Smooth muscle cell (in vitro differentiated cells): ENCODE measurements at regions not wholly inside any gene's neighbourhood (a gene's known extent, or its start where the extent isn't known, plus 50 kb on each side); places are given as distances from the start of the nearest gene placed in this dataset.

ENCODE experiments used
- DNase-seq: peaks from one replicate; lab custom pipeline; 2025; ENCODE audit not compliant: unreplicated experiment; lab: John Stamatoyannopoulos, UW
- H2AFZ ChIP-seq: fragments of 200-600 bp; sonication (generic); 2 replicates; pipeline ENCODE4 v1.6.0; 2016; ENCODE audit warnings: antibody characterized with exemption, low read depth, mild to moderate bottlenecking
- H3F3A ChIP-seq: fragments of 200-600 bp; sonication (generic); 2 replicates; pipeline ENCODE4 v1.6.0; 2017; ENCODE audit warnings: antibody characterized with exemption, low read depth
- H3K27ac ChIP-seq: fragments of 200-600 bp; sonication (generic); 2 replicates; pipeline ENCODE4 v1.5.1; 2016; ENCODE audit warnings: low read depth, mild to moderate bottlenecking
- H3K27me3 ChIP-seq: fragments of 200-600 bp; sonication (generic); 2 replicates; pipeline ENCODE4 v1.6.1; 2016; ENCODE audit warnings: low read depth, mild to moderate bottlenecking
- H3K36me3 ChIP-seq: fragments of 200-600 bp; sonication (generic); 2 replicates; pipeline ENCODE4 v1.5.1; 2016; ENCODE audit warnings: low read depth
- H3K4me1 ChIP-seq: fragments of 200-600 bp; sonication (generic); 2 replicates; pipeline ENCODE4 v1.5.1; 2016; ENCODE audit warnings: low read depth
- H3K4me2 ChIP-seq: fragments of 200-600 bp; sonication (generic); 2 replicates; pipeline ENCODE4 v1.6.0; 2016; ENCODE audit warnings: mild to moderate bottlenecking
- H3K4me3 ChIP-seq: fragments of 200-600 bp; sonication (generic); 2 replicates; pipeline ENCODE4 v1.5.1; 2016; ENCODE audit warnings: mild to moderate bottlenecking
- H3K79me2 ChIP-seq: fragments of 200-600 bp; sonication (generic); 2 replicates; pipeline ENCODE4 v1.6.0; 2016; ENCODE audit warnings: low read depth, mild to moderate bottlenecking
- H3K9ac ChIP-seq: fragments of 200-600 bp; sonication (generic); 2 replicates; pipeline ENCODE4 v1.6.0; 2016; ENCODE audit warnings: low read depth
- H3K9me3 ChIP-seq: fragments of 200-600 bp; sonication (generic); replicated peaks from 2 replicates; pipeline ENCODE4 v1.5.1; 2016; ENCODE audit warnings: low read depth
- H4K20me1 ChIP-seq: fragments of 200-600 bp; sonication (generic); 2 replicates; pipeline ENCODE4 v1.6.0; 2016; ENCODE audit warnings: low read depth
- CTCF ChIP-seq: fragments of 200-600 bp; sonication (generic); IDR thresholded peaks from 2 replicates; pipeline ENCODE4 v1.5.1; 2017; ENCODE audit warnings: borderline replicate concordance, mild to moderate bottlenecking, antibody characterized with exemption; ENCODE audit not compliant: insufficient read depth, poor library complexity, severe bottlenecking
- WGBS: methylation state at CpG from one replicate; pipeline ENCODE4 v1.1.7; 2016; ENCODE audit warnings: low lambda C conversion rate; 5-methylcytosine and 5-hydroxymethylcytosine counted together

GRCh38 chr2:182634386-182634785, 81.7 kb upstream of the DNAJC10 start:
- Histone ChIP-seq H3K4me2 (no peak overlapping the region), H3K36me3 (no peaks in the 10 kb centered on the region), H3K27me3 (no peaks in the 10 kb centered on the region), H3K27ac (no peak overlapping the region), H3K9ac (no peak overlapping the region), H3K79me2 (no peaks in the 10 kb centered on the region), H3K4me3 (no peak overlapping the region), H3K4me1 (peaks cover 13% of the 10 kb centered on the region), H3F3A (no peaks in the 10 kb centered on the region), H3K9me3 (no peaks in the 10 kb centered on the region), H2AFZ (no peak overlapping the region), H4K20me1 (no peaks in the 10 kb centered on the region)
- TF ChIP-seq CTCF, result no peak
- DNase-seq, result no peak
- WGBS, result 81% methylated on average over 3 of the region's 3 CpGs

GRCh38 chr2:182636699-182637098, 79.4 kb upstream of the DNAJC10 start:
- peaks cover 4% of the 10 kb centered on the region for H3K4me1 ChIP-seq
- no peak overlapping the region for H3K27ac ChIP-seq
- DNase-seq, result no peak
- no peak for TF ChIP-seq CTCF
- no peak overlapping the region for H3K9ac ChIP-seq
- H3K4me3 ChIP-seq, result no peak overlapping the region
- 63% methylated on average over 5 of the region's 5 CpGs for WGBS
- H3F3A ChIP-seq, result no peaks in the 10 kb centered on the region
- no peaks in the 10 kb centered on the region for H4K20me1 ChIP-seq
- no peak overlapping the region for H2AFZ ChIP-seq
- H3K4me2 ChIP-seq, result no peak overlapping the region
- H3K79me2 ChIP-seq, result no peaks in the 10 kb centered on the region
- H3K9me3 ChIP-seq, result no peaks in the 10 kb centered on the region
- no peaks in the 10 kb centered on the region for H3K36me3 ChIP-seq
- H3K27me3 ChIP-seq, result no peaks in the 10 kb centered on the region

GRCh38 chr2:182638667-182639066, 77.4 kb upstream of the DNAJC10 start:
- peaks cover 3% of the 10 kb centered on the region for H3K4me1 ChIP-seq
- no peak overlapping the region for H2AFZ ChIP-seq
- no peak overlapping the region for H3K9ac ChIP-seq
- H3K9me3 ChIP-seq, result no peaks in the 10 kb centered on the region
- no peak overlapping the region for H3K4me2 ChIP-seq
- H3K79me2 ChIP-seq, result no peaks in the 10 kb centered on the region
- H3K4me3 ChIP-seq, result no peak overlapping the region
- no peak for DNase-seq
- TF ChIP-seq CTCF, result no peak
- no peaks in the 10 kb centered on the region for H3K36me3 ChIP-seq
- no peak overlapping the region for H3K27ac ChIP-seq
- WGBS, result 75% methylated on average over 2 of the region's 2 CpGs
- no peaks in the 10 kb centered on the region for H4K20me1 ChIP-seq
- H3K27me3 ChIP-seq, result no peaks in the 10 kb centered on the region
- no peaks in the 10 kb centered on the region for H3F3A ChIP-seq

GRCh38 chr2:182639971-182640370, 76.1 kb upstream of the DNAJC10 start:
- Histone ChIP-seq H4K20me1 (no peaks in the 10 kb centered on the region), H3K4me3 (no peak overlapping the region), H2AFZ (no peak overlapping the region), H3K9me3 (no peaks in the 10 kb centered on the region), H3K4me2 (no peak overlapping the region), H3K79me2 (no peaks in the 10 kb centered on the region), H3K4me1 (peaks cover 3% of the 10 kb centered on the region), H3F3A (no peaks in the 10 kb centered on the region), H3K27me3 (no peaks in the 10 kb centered on the region), H3K9ac (no peak overlapping the region), H3K27ac (no peak overlapping the region), H3K36me3 (no peaks in the 10 kb centered on the region)
- TF ChIP-seq CTCF, result no peak
- 96% methylated on average over 2 of the region's 2 CpGs for WGBS
- no peak for DNase-seq
